DMS79 treated with DMSO at 0.1 percent for 48 hours (cell line): ENCODE measurements at regions not wholly inside any gene's neighbourhood (a gene's known extent, or its start where the extent isn't known, plus 50 kb on each side); places are given as distances from the start of the nearest gene placed in this dataset.
A peak's percentile ranks its signal among the peaks of the same experiment; 100 is the strongest.

Experiments used
- DNase-seq: peaks from one replicate; lab custom pipeline; 2025; lab: John Stamatoyannopoulos, UW

- no peak for DNase-seq
Measured at GRCh38 chr7:25926009-25926408, 226.0 kb upstream of the NFE2L3 start.

DNA sequence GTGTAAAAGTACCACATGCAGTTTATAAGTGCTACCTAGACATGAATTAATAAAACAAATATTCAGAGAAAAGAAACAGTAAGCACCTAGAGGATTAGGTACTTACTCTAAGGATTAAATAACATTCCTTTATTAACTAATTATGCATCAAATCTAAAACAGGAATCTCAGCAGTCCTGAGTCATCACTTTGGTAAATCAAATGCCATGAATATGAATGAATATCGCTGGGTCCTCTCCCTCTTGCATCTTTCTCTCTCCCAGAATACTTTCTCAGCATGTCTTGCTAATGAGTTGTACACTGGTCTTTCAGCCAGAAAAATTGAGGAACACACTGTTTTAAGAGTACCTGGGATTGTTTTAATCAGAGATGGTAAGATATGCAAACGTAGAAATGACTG lies 225.5 kb upstream of the NFE2L3 start:
- no peak for DNase-seq

- no peak for DNase-seq
Measured at GRCh38 chr7:25926891-25927625, 224.9 kb upstream of the NFE2L3 start.

DNA sequence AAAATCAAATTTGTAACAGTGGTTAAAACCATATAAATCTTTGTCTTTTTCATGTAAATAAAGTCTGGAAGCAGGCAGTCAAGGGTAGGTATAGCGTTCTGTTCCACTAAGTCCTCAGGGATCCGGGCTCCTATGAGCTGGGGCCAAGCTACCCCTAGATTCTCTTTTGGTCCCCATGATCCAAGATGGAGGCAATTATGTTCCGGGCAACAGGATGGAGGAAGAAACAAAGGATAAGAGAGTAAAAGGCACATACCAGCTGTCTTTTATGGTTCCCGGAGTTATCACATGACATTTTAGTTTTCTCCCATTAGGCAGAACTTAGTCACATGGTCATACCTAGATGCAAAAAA lies 224.4 kb upstream of the NFE2L3 start:
- no peak for DNase-seq

GRCh38 chr7:25928549-25929330 lies 223.3 kb upstream of the NFE2L3 start:
- no peak for DNase-seq

DNA sequence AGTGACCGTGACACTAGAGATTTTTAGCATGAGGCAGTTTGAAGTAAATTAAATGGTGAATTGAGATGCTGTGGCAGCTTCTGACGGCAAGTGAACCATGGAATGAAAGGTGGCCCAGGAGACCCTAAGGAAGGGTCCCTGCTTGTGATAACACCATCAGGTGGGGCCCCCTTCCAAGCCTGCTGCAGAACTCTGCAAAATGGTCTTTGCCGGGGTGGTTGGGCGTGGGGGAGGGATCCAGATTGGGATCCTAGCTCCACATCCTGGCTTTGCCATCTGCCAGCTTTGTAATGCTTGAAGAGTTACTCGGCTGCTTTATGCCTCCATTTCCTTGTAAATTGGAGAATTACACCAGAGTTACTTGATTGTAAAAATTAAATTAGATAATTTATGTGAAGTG lies 222.6 kb upstream of the NFE2L3 start:
- DNase-seq = no peak

GRCh38 chr7:25930492-25931048 lies 221.4 kb upstream of the NFE2L3 start:
- no peak for DNase-seq

DNA sequence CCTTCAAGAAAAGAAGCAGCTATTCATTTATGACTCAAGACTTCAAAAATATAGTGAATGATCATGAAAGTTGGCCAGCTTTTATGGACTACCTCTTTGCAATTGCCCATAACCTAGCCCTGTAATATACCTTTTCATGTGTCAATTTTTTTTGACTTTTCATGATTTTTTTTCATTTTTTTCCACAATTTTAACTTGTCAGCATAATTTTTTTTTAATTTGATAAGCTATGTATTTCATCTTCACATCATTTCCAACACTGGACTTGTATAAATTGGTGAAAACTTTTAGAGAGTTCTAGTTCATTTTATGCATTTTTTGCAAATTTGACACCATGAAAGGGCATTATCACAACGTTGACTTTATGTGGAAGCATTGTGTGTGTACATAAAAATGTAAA lies 220.8 kb upstream of the NFE2L3 start:
- DNase-seq = no peak

- DNase-seq = no peak
Measured at GRCh38 chr7:25933921-25934320, 218.1 kb upstream of the NFE2L3 start.

GRCh38 chr7:25940086-25940906 lies 211.7 kb upstream of the NFE2L3 start:
- peak; percentile 7 for DNase-seq

DNA sequence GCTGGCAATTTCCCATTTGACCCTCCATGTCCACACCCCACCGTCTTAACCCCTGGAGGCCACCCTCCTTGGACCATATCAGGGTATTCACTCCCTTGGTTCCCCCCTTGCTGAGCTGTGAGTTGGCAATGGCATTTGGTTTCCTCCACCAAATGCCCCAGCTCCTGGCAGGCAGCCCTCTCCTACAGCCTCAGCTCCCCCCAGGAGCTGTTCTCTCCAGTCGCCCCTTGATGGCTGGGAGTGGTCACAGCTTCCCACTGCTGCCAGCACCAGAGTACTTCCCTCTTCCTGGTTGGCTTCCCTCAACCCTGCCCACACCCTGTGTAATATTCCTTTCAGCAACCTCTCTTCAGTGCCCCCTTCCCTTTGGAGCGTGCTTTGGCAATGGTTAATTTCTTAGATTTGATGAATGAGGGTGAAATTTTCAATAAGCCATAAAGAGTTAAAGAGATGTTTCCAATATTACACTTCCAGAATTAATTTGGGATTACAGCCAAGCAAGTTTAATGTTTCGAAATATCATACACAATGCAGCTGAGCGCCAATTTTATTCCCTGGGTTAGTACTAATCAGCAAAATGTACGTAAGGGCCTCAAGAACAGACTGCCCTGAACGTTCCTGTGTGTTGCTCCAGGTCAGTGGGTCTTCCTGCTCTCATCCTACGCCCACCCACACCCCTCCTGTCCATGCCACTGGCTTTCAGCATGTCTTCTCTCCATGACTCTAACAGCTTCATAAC lies 207.1 kb upstream of the NFE2L3 start:
- no peak for DNase-seq

- DNase-seq = no peak
Measured at GRCh38 chr7:25945608-25946007, 206.4 kb upstream of the NFE2L3 start.

- DNase-seq = no peak
Measured at GRCh38 chr7:25946181-25946580, 205.8 kb upstream of the NFE2L3 start.

DNA sequence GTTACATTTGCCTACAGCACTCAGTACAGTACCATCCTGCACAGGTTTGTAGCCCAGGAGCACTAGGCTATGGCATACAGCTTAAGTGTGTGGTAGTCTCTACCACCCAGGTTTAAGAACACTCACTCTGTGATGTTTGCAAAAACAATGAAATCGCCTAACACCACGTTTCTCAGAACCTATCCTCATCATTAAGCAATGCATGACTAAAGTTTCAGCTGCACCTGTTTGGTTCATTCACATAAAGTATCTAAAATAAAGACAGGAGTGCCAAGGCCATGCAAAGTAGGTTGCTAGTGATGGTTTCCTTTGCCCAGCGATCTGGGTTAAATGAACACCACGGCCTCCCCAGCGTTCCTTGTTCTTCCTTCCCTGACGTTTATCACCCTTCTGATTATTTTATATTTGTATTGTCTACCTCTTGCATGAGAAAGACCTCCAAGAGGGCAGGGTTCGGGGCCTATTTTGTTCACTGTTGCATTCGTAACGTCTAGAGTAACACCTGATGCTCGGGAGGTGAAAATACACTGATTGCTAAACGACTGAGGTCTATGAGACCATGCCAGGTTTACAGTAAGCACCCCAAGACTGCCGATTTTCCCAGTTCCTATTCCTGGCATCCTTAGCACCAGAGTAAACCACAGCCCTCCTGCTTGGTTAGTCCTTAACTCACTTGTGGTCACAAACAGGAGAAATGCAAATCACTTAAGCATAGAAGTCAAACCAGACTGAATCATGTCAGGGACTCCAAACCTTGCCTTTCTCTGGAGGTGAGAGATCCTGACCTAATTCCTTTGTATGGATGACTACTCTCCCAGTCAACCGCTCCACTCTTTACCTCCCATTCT lies 204.1 kb upstream of the NFE2L3 start:
- no peak for DNase-seq

DNA sequence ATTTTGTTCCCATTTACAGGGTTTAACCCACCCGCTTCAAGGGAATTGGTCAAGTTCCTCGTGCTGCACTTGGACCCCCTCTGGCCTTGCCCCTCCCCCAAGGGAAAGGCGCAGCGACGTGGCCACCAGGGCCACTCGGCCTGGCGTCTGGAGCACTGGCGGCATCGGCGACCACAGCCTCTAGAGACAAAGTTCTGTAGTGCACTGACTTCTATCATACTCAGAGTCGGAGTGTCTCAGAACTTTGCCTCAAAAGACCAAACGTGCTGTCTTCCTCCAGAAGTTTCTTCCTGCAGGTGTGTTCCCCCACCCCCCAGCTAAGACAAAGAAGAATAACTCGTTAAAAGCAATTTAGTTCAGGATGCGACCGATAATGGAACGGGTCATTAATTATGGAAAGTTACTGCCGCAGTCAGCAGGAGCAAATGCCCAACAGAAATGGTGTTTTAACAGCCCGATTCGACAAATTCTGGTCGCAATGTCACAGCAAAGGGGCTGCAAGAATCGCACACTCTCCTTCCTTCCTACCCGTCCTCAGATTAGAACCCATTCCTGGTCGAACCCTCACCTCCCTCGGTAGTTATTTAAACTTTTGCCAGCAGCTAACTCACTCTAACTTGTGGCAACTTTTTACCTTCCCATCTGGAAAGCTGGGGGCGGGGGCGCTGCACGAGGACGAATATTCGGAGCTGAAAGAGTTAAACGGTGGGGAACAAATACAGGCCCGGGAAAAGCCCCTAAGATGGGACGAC lies 202.1 kb upstream of the NFE2L3 start:
- no peak for DNase-seq

- peak; percentile 92 for DNase-seq
Measured at GRCh38 chr7:25950488-25951413, 201.2 kb upstream of the NFE2L3 start.

DNA sequence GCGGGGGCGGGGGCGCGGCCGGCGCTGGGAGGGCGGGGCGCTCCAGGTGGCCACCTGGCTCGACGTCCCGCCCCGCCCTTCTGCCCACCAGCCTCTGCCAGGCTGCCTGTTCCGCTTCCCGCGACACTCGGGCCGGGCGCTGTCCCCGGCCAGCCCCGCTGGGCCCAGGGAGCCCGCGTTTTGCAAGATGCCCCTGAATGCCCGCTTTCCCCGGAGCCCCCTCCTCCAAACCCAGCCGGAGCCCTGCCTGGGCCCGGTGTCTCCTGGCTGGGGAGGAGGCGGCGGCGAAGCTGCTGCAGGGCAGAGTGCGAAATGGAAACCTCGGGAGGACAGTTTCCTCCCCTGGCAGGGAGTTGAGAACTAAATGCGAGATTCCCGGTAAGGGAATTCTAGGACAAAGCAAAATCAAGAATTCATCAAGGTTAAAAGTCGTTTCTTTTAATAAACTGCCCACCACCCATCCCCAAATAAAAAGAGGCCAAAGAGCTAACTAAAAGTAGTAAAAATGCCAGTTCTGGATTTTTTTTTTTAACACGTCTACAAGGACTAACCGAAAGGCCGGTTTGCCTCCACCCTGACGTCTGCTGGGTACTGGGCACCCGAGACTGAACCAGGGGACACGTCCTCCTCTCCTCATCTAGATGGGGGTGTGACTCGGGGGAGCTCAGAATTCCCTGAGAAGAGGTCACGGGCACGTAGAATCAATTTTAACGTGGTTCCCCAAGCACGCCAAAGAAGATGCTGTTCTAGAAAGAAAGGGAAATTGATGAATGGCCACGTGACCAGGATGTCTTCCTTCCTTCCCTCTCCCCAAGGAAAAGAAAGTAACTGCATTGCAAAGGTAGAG lies 200.4 kb upstream of the NFE2L3 start:
- peak; percentile 76 for DNase-seq
